ENCODE measurements at regions not wholly inside any gene's neighbourhood (a gene's known extent, or its start where the extent isn't known, plus 50 kb on each side); places are given as distances from the start of the nearest gene placed in this dataset.
A peak's percentile ranks its signal among the peaks of the same experiment; 100 is the strongest.

GRCh38 chr1:168782559-168783116 lies 53.6 kb upstream of the DPT start:
- DNase-seq (ENCODE audit: low read depth) = no peak

- DNase-seq (ENCODE audit: low read depth) = no peak
These were observed 54.6 kb upstream of the DPT start for GRCh38 chr1:168783458-168784210.

GRCh38 chr1:168786476-168787330 lies 57.7 kb upstream of the DPT start:
- no peak for DNase-seq (ENCODE audit: low read depth)

DNA sequence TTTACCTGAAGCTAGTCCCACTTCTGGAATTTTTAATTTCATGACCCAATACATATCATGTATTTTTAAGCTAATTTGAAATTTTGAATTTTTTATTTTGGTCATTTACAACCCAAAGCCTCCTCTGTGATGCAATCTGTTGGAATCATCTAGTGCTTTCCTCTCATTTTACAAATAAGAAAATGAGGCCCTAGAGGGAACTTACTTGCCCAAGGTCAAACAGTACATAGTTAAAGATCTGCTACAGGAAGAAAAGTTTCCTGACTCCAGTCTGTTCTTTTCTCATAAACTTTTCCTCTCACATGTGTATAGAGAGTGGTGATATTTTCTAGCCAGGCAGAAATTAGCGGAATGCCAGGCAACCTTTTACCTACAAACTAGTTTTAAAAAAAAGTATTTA lies 59.3 kb upstream of the DPT start:
- no peak for DNase-seq (ENCODE audit: low read depth)

DNA sequence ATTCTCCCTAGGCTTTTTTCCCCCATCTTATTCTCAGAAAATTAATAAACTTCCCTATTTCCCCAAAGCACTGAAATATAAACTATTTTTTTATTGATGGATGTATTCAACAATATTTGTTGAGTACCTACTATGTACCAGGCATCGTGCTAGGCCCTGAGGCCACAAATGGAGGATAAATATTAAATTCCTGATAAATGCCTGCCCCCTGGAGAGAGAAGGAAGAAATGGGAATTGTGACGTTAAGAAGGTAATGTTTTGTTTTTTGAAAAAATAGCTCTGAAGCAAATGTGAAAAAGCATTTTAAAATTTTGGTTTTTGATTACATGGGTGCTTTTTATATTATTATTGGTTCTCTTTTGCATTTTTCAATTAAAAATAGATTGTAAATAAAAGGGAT lies 60.5 kb upstream of the DPT start:
- DNase-seq (ENCODE audit: low read depth) = no peak

- no peak for DNase-seq (ENCODE audit: low read depth)
These were observed 63.1 kb upstream of the DPT start for GRCh38 chr1:168792142-168792541.

DNA sequence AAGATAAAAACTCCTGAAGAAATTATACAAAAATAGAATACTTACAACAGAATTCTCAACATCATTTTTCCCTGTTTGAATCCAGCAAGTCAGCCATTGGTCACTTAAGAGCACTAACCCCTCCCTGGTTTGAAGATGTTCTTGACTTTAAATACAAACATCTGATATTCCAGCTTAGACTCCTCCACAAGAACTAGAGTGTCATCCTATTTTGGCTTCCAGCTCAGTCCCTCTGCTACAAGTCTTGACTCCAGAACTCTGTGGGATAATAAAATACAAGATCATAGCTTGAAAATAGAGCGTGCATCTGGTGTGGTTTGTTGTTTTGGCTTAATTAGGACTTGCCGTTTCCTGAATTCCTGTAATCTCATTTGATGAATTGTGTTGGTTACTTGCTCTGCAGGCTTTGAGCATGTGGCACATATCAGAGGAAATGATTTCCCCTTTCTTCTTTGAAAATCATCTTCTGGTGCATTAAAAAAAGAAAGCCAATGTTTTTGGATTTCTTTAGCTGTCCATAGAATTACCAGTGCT lies 63.7 kb upstream of the DPT start:
- DNase-seq (ENCODE audit: low read depth) = no peak

DNA sequence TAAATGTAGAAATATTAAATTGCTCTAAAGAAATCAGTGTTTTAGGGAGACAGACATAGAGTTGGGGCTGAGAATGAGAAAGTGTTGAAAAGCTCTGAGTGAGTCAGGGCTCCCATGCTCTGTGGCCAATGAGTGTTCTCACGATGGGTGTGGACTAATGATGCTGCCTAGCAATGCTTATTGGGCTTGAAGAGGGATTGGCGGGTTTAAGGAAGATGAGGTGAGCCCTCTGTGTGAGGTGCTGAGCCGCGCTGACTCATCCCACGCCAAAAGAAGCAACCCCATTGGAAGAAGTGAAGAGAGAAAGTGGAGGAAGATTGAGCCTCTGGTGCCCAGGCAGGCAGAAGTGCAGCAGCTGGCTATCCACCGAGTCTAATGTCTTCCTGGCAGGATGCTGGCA lies 65.1 kb upstream of the DPT start:
- no peak for DNase-seq (ENCODE audit: low read depth)

GRCh38 chr1:168795681-168796080 lies 66.7 kb upstream of the DPT start:
- no peak for DNase-seq (ENCODE audit: low read depth)

- no peak for DNase-seq (ENCODE audit: low read depth)
These were observed 71.1 kb upstream of the DPT start for GRCh38 chr1:168799927-168800605.

GRCh38 chr1:168801032-168801745 lies 72.2 kb upstream of the DPT start:
- DNase-seq (ENCODE audit: low read depth) = no peak

- DNase-seq (ENCODE audit: low read depth) = no peak
These were observed 75.0 kb upstream of the DPT start for GRCh38 chr1:168803806-168804510.

GRCh38 chr1:168806952-168807351 lies 77.9 kb upstream of the DPT start:
- no peak for DNase-seq (ENCODE audit: low read depth)

DNA sequence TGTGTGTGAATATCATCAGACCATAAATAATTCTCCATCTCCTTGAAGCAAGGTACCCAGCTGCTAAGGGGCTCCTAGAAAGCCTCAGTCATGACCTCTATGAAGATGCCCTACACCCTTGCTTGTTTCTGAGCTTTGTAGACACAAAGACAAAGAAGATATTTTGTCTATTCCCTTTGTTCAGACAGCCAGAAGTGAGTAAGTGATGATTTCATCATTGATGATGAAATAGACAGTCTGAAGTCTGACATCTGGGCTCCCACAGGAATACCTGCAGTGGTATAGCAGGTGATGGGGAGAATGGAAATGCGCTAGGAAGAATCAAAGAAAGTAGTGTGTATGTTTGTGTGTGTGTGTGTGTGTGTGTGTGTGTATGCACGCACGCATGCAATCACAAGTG lies 82.2 kb upstream of the DPT start:
- no peak for DNase-seq (ENCODE audit: low read depth)

- DNase-seq (ENCODE audit: low read depth) = no peak
These were observed 90.7 kb upstream of the DPT start for GRCh38 chr1:168819668-168820067.

DNA sequence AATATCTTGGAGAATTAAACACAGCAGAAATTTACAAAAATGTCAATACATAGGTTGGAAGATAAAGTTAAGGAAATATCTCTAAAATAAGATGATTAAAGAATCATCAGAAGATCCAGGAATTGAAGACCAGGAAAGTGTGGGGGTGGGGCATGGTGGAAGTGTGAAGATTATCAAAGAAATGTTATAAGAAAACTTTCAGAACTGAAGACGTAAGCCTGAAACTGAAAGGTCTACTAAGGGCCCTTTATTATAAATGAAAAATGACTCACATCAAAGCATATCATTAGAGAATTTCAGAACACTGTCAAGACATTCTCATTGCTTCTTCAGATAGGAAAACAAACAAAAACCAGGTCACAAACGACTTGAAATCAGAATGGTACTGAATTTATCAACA lies 92.4 kb upstream of the DPT start:
- peak; percentile 8 for DNase-seq (ENCODE audit: low read depth)

GRCh38 chr1:168822911-168823310 lies 93.9 kb upstream of the DPT start:
- no peak for DNase-seq (ENCODE audit: low read depth)

- no peak for DNase-seq (ENCODE audit: low read depth)
These were observed 95.0 kb upstream of the DPT start for GRCh38 chr1:168823988-168824387.

GRCh38 chr1:168824418-168825065 lies 95.5 kb upstream of the DPT start:
- no peak for DNase-seq (ENCODE audit: low read depth)

GRCh38 chr1:168825129-168825528 lies 96.1 kb upstream of the DPT start:
- DNase-seq (ENCODE audit: low read depth) = no peak

- DNase-seq (ENCODE audit: low read depth) = no peak
These were observed 96.8 kb upstream of the DPT start for GRCh38 chr1:168825820-168826219.
